Stomach (tissue), 4 donors: ENCODE measurements at regions not wholly inside any gene's neighbourhood (a gene's known extent, or its start where the extent isn't known, plus 50 kb on each side); places are given as distances from the start of the nearest gene placed in this dataset.

Source experiments
- EP300 ChIP-seq: sonication (generic); formaldehyde crosslinking; IDR thresholded peaks from one replicate; pipeline ENCODE4 v1.6.1; 2017; ENCODE audit warnings: antibody characterized with exemption
- POLR2A ChIP-seq, 4 donors: fragments of 450-650 bp; IDR thresholded peaks; one replicate each; pipeline ENCODE4 v1.6.1; 2016; ENCODE audit warnings: antibody characterized with exemption in 4 of 4, control low read depth in 2 of 4, mild to moderate bottlenecking in 1 of 4, moderate library complexity in 1 of 4
- POLR2AphosphoS5 ChIP-seq, 3 donors: sonication (generic); formaldehyde crosslinking; IDR thresholded peaks; one replicate each; pipeline ENCODE4 v1.6.1; 2016; ENCODE audit warnings: antibody characterized with exemption in 3 of 3
- TF ChIP-seq, protein P1 (sequence below), 7 experiments: fragments of 450-650 bp in 4 of 7; fragments of 200-600 bp in 3 of 7; sonication (generic) in 3 of 7; IDR thresholded peaks; one replicate each; pipeline ENCODE4 v1.5.1; 2016 to 2019; ENCODE audit warnings: antibody characterized with exemption in 7 of 7, control low read depth in 2 of 7, mild to moderate bottlenecking in 1 of 7

GRCh38 chr5:32498484-32498883 is 53.9 kb upstream of the ZFR start:
- TF ChIP-seq, protein P1, sequence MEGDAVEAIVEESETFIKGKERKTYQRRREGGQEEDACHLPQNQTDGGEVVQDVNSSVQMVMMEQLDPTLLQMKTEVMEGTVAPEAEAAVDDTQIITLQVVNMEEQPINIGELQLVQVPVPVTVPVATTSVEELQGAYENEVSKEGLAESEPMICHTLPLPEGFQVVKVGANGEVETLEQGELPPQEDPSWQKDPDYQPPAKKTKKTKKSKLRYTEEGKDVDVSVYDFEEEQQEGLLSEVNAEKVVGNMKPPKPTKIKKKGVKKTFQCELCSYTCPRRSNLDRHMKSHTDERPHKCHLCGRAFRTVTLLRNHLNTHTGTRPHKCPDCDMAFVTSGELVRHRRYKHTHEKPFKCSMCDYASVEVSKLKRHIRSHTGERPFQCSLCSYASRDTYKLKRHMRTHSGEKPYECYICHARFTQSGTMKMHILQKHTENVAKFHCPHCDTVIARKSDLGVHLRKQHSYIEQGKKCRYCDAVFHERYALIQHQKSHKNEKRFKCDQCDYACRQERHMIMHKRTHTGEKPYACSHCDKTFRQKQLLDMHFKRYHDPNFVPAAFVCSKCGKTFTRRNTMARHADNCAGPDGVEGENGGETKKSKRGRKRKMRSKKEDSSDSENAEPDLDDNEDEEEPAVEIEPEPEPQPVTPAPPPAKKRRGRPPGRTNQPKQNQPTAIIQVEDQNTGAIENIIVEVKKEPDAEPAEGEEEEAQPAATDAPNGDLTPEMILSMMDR (IDR thresholded peaks at IDR 0.05) = no peak
- TF ChIP-seq POLR2AphosphoS5 (IDR thresholded peaks at IDR 0.05) (no peak), POLR2A (IDR thresholded peaks at IDR 0.05) (no peak), EP300 (no peak)
